GM12878 (cell line): ENCODE measurements at regions not wholly inside any gene's neighbourhood (a gene's known extent, or its start where the extent isn't known, plus 50 kb on each side); places are given as distances from the start of the nearest gene placed in this dataset.

Experiments
- ATAC-seq: fragments of 200-7000 bp; cut with Tn5 transposase; 3 replicates; pipeline ENCODE4 v1.9.1; 2020; ENCODE audit warnings: mild to moderate bottlenecking, moderate library complexity
- BruUV-seq: library from RNA; stranded (reverse); fragments of 400-500 nt; replicated peaks from 2 replicates; lab custom pipeline; 2021; lab: Mats Ljungman, UMichigan
- CTCF ChIA-PET: fragments of 300-600 bp; sonication (Branson Sonifier 250); formaldehyde crosslinking; extraction: SDS; loops from one replicate; lab custom pipeline; 2021; ENCODE audit warnings: inconsistent platforms; lab: Yijun Ruan, JAX
- POLR2A ChIA-PET: fragments of 350-600 bp; formaldehyde crosslinking; extraction: SDS; loops from one replicate; lab custom pipeline; 2021; ENCODE audit warnings: inconsistent platforms; lab: Charles Lee
- RAD21 ChIA-PET: fragments of 300-600 bp; sonication (Branson Sonifier 250); formaldehyde crosslinking; loops from one replicate; lab custom pipeline; 2023; ENCODE audit warnings: antibody characterized with exemption; ENCODE audit not compliant: unreplicated experiment; lab: Charles Lee
- SMC1A ChIA-PET: fragments of 300-600 bp; sonication (Branson Sonifier 250); formaldehyde crosslinking; loops from one replicate; lab custom pipeline; 2023; ENCODE audit not compliant: unreplicated experiment, uncharacterized antibody; lab: Charles Lee
- DNase-seq: peaks from one replicate; pipeline ENCODE4 v3.0.0-alpha.2; 2011; ENCODE audit warnings: low read depth, low spot score
- FAIRE-seq: peaks from 3 replicates; lab custom pipeline; 2011; peaks lifted over from hg19 to GRCh38; lab: Jason Lieb, UNC
- H2AFZ ChIP-seq: 2 replicates; pipeline ENCODE4 v1.6.0; 2011; ENCODE audit warnings: low read depth, low read length, control low read depth; ENCODE audit not compliant: control insufficient read depth
- H3K27ac ChIP-seq: 2 replicates; pipeline ENCODE4 v1.5.1; 2011; ENCODE audit warnings: control low read depth; ENCODE audit not compliant: control insufficient read depth, insufficient read depth
- H3K27me3 ChIP-seq, 2 experiments: replicated peaks in 1 of 2; 2 replicates each; pipeline versions ENCODE4 v1.6.0 to v1.6.1; 2011; ENCODE audit warnings: low read length in 1 of 2; ENCODE audit not compliant: control insufficient read depth in 2 of 2, insufficient read depth in 2 of 2
- H3K36me3 ChIP-seq, 2 experiments: 2 replicates each; pipeline ENCODE4 v1.5.1; 2011; ENCODE audit warnings: low read length in 1 of 2; ENCODE audit not compliant: control insufficient read depth in 2 of 2, insufficient read depth in 2 of 2
- H3K4me1 ChIP-seq: 2 replicates; pipeline ENCODE4 v1.6.1; 2011; ENCODE audit warnings: mild to moderate bottlenecking, low read length, moderate library complexity, mixed read lengths; ENCODE audit not compliant: control insufficient read depth, insufficient read depth
- H3K4me2 ChIP-seq: 2 replicates; pipeline ENCODE4 v1.6.0; 2011; ENCODE audit warnings: control low read depth; ENCODE audit not compliant: control insufficient read depth, insufficient read depth
- H3K4me3 ChIP-seq: fragments of 200-600 bp; sonication (generic); 2 replicates; pipeline ENCODE4 v1.5.1; 2016
- H3K79me2 ChIP-seq: 2 replicates; pipeline ENCODE4 v1.6.0; 2011; ENCODE audit warnings: low read length; ENCODE audit not compliant: control insufficient read depth, insufficient read depth
- H3K9ac ChIP-seq: 2 replicates; pipeline ENCODE4 v1.8.0; 2011; ENCODE audit warnings: low read length, control low read depth, mixed read lengths; ENCODE audit not compliant: control insufficient read depth, insufficient read depth
- H3K9me3 ChIP-seq: replicated peaks from 3 replicates; pipeline ENCODE4 v1.5.1; 2011; ENCODE audit warnings: mild to moderate bottlenecking, low read length; ENCODE audit not compliant: control insufficient read depth, insufficient read depth
- H4K20me1 ChIP-seq: 2 replicates; pipeline ENCODE4 v1.6.0; 2011; ENCODE audit not compliant: control insufficient read depth, insufficient read depth
- GABPA ChIP-seq: IDR thresholded peaks from 2 replicates; pipeline ENCODE4 v1.6.1; 2014; ENCODE audit warnings: antibody characterized with exemption, low read depth, mild to moderate bottlenecking, inconsistent platforms
- IKZF2 ChIP-seq, 2 experiments: fragments of 450-650 bp; IDR thresholded peaks; 2 replicates each; pipeline ENCODE4 v1.6.1; 2017; ENCODE audit warnings: mild to moderate bottlenecking in 2 of 2, moderate library complexity in 2 of 2
- IRF4 ChIP-seq: IDR thresholded peaks from 2 replicates; pipeline ENCODE4 v1.6.1; 2011; ENCODE audit warnings: low read depth, low read length
- KLF5 ChIP-seq: fragments of 450-650 bp; IDR thresholded peaks from 2 replicates; pipeline ENCODE4 v1.6.1; 2014; ENCODE audit warnings: mild to moderate bottlenecking; ENCODE audit not compliant: partially characterized antibody
- MYC ChIP-seq: IDR thresholded peaks from 2 replicates; pipeline ENCODE4 v1.6.1; 2011; ENCODE audit warnings: mild to moderate bottlenecking, low read length, moderate library complexity, inconsistent platforms; ENCODE audit not compliant: insufficient read depth, insufficient replicate concordance, insufficient read length, severe bottlenecking
- PAX8 ChIP-seq: fragments of 450-650 bp; IDR thresholded peaks from 2 replicates; pipeline ENCODE4 v1.6.1; 2017; ENCODE audit warnings: mild to moderate bottlenecking, moderate library complexity
- POLR2AphosphoS2 ChIP-seq: IDR thresholded peaks from 2 replicates; pipeline ENCODE4 v1.6.1; 2011; ENCODE audit warnings: low read depth, mild to moderate bottlenecking, low read length, improper control_type of control experiment, moderate library complexity
- SIX5 ChIP-seq: IDR thresholded peaks from 2 replicates; pipeline ENCODE4 v1.6.1; 2011; ENCODE audit warnings: mild to moderate bottlenecking, low read depth, low read length, moderate library complexity; ENCODE audit not compliant: severe bottlenecking
- TCF7 ChIP-seq: IDR thresholded peaks from 2 replicates; pipeline ENCODE4 v1.6.1; 2014; ENCODE audit warnings: antibody characterized with exemption, borderline replicate concordance
- ZBED1 ChIP-seq: IDR thresholded peaks from 2 replicates; pipeline ENCODE4 v1.6.1; 2016; ENCODE audit warnings: borderline replicate concordance
- ZNF217 ChIP-seq: fragments of 450-650 bp; IDR thresholded peaks from 2 replicates; pipeline ENCODE4 v1.6.1; 2017; ENCODE audit warnings: antibody characterized with exemption, mild to moderate bottlenecking
- WGBS: methylation state at CpG from one replicate; pipeline ENCODE4 v1.1.6; 2016; ENCODE audit warnings: low lambda C conversion rate; ENCODE audit not compliant: insufficient replicate concordance, insufficient coverage; ENCODE audit errors: missing lambda C conversion rate; 5-methylcytosine and 5-hydroxymethylcytosine counted together
- in situ Hi-C: fragments of 300-500 bp; cut with MboI; formaldehyde crosslinking; loops from 9 replicates; pipeline ENCODE4 v1.14.3; 2018; ENCODE audit warnings: mixed read lengths
- intact Hi-C: fragments of 100-400 bp; cut with micrococcal nuclease; formaldehyde crosslinking; loops from one replicate; pipeline ENCODE4 v1.14.2; 2022; ENCODE audit not compliant: unreplicated experiment
- TF ChIP-seq, protein P1 (sequence below): fragments of 450-650 bp; conservative IDR thresholded peaks from 2 replicates; pipeline ENCODE4 v1.6.1; 2017; ENCODE audit warnings: mild to moderate bottlenecking, moderate library complexity
- TF ChIP-seq, protein P2 (sequence below): fragments of 450-650 bp; formaldehyde crosslinking; IDR thresholded peaks from 2 replicates; pipeline ENCODE4 v1.4.0; 2020; ENCODE audit warnings: mild to moderate bottlenecking, moderate library complexity
- TF ChIP-seq, protein P3 (sequence below): IDR thresholded peaks from 2 replicates; pipeline ENCODE4 v1.6.1; 2012; ENCODE audit warnings: low read length, inconsistent platforms
- TF ChIP-seq, protein P4 (sequence below): IDR thresholded peaks from 2 replicates; pipeline ENCODE4 v1.6.1; 2011; ENCODE audit warnings: borderline replicate concordance, low read depth, mild to moderate bottlenecking, moderate library complexity, low read length; ENCODE audit not compliant: insufficient read depth, poor library complexity, severe bottlenecking

DNA sequence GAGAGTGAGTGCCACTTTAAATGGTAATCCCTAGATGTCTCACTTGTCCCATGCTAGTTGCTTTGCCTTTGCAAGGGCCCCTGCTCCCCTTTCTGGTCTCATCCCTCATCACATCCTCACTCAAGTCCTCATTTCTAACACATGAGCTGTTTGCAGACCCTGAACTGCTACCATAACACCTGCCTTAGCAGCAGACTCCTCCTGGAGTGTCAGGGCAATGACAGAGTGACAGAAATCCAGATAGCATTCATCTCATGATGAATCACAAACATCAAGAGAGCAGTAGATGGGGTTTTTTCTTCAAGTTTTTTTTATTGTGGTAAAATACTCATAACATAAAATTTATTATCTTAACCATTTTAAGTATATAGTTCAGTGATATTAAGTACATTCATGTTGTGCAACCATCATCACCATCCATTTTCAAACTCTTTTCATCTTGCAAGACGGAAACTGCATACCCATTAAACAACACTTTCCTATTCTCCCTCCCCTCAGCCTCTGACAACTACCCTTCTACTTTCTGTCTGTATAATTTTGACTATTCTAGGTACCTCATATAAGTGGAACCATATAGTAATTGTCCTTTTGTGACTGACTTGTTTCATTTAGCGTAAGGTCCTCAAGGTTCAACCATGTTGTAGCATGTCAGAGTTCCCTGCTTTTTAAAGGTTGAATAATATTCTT, 133.2 kb upstream of the RPS6KA3 start:
- 60% methylated on average over 2 of the region's 2 CpGs for WGBS
- no TSS peak for BruUV-seq
- ATAC-seq (no peak), DNase-seq (no peak), FAIRE-seq (no peak)
- Histone ChIP-seq H3K27ac (no peak overlapping the region), H2AFZ (no peak overlapping the region), H3K4me1 (no peaks in the 10 kb centered on the region), H3K9ac (no peak overlapping the region), H3K27me3 (no peaks in the 10 kb centered on the region), H3K9me3 (no peaks in the 10 kb centered on the region), H3K4me2 (no peak overlapping the region), H3K36me3 (no peaks in the 10 kb centered on the region), H4K20me1 (no peaks in the 10 kb centered on the region), H3K79me2 (no peaks in the 10 kb centered on the region), H3K4me3 (no peak overlapping the region)
- CTCF ChIA-PET = no interaction called here
- POLR2A ChIA-PET = no interaction called here
- intact Hi-C loops (no loop called here), in situ Hi-C loops (no loop called here)
- RAD21 ChIA-PET = no interaction called here
- SMC1A ChIA-PET = interaction anchor here (0.9 kb wide), 1 partner anchor 45 kb away, joined by 3 read pairs; no protein-coding TSS in a partner anchor
- TF ChIP-seq KLF5 = no peak
- TF ChIP-seq, protein P1, sequence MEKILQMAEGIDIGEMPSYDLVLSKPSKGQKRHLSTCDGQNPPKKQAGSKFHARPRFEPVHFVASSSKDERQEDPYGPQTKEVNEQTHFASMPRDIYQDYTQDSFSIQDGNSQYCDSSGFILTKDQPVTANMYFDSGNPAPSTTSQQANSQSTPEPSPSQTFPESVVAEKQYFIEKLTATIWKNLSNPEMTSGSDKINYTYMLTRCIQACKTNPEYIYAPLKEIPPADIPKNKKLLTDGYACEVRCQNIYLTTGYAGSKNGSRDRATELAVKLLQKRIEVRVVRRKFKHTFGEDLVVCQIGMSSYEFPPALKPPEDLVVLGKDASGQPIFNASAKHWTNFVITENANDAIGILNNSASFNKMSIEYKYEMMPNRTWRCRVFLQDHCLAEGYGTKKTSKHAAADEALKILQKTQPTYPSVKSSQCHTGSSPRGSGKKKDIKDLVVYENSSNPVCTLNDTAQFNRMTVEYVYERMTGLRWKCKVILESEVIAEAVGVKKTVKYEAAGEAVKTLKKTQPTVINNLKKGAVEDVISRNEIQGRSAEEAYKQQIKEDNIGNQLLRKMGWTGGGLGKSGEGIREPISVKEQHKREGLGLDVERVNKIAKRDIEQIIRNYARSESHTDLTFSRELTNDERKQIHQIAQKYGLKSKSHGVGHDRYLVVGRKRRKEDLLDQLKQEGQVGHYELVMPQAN = no peak
- no peak for TF ChIP-seq ZBED1
- TF ChIP-seq, protein P2, sequence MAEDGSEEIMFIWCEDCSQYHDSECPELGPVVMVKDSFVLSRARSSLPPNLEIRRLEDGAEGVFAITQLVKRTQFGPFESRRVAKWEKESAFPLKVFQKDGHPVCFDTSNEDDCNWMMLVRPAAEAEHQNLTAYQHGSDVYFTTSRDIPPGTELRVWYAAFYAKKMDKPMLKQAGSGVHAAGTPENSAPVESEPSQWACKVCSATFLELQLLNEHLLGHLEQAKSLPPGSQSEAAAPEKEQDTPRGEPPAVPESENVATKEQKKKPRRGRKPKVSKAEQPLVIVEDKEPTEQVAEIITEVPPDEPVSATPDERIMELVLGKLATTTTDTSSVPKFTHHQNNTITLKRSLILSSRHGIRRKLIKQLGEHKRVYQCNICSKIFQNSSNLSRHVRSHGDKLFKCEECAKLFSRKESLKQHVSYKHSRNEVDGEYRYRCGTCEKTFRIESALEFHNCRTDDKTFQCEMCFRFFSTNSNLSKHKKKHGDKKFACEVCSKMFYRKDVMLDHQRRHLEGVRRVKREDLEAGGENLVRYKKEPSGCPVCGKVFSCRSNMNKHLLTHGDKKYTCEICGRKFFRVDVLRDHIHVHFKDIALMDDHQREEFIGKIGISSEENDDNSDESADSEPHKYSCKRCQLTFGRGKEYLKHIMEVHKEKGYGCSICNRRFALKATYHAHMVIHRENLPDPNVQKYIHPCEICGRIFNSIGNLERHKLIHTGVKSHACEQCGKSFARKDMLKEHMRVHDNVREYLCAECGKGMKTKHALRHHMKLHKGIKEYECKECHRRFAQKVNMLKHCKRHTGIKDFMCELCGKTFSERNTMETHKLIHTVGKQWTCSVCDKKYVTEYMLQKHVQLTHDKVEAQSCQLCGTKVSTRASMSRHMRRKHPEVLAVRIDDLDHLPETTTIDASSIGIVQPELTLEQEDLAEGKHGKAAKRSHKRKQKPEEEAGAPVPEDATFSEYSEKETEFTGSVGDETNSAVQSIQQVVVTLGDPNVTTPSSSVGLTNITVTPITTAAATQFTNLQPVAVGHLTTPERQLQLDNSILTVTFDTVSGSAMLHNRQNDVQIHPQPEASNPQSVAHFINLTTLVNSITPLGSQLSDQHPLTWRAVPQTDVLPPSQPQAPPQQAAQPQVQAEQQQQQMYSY (CRISPR knock-in tag) = no peak
- TF ChIP-seq POLR2AphosphoS2 = no peak
- TF ChIP-seq SIX5 = no peak
- TF ChIP-seq, protein P3, sequence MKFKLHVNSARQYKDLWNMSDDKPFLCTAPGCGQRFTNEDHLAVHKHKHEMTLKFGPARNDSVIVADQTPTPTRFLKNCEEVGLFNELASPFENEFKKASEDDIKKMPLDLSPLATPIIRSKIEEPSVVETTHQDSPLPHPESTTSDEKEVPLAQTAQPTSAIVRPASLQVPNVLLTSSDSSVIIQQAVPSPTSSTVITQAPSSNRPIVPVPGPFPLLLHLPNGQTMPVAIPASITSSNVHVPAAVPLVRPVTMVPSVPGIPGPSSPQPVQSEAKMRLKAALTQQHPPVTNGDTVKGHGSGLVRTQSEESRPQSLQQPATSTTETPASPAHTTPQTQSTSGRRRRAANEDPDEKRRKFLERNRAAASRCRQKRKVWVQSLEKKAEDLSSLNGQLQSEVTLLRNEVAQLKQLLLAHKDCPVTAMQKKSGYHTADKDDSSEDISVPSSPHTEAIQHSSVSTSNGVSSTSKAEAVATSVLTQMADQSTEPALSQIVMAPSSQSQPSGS = no peak
- no peak for TF ChIP-seq PAX8
- no peak for TF ChIP-seq ZNF217
- TF ChIP-seq, protein P4, sequence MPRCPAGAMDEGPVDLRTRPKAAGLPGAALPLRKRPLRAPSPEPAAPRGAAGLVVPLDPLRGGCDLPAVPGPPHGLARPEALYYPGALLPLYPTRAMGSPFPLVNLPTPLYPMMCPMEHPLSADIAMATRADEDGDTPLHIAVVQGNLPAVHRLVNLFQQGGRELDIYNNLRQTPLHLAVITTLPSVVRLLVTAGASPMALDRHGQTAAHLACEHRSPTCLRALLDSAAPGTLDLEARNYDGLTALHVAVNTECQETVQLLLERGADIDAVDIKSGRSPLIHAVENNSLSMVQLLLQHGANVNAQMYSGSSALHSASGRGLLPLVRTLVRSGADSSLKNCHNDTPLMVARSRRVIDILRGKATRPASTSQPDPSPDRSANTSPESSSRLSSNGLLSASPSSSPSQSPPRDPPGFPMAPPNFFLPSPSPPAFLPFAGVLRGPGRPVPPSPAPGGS = no peak
- TF ChIP-seq TCF7 = no peak
- no peak for TF ChIP-seq IRF4
- no peak for TF ChIP-seq GABPA
- TF ChIP-seq IKZF2 (IDR thresholded peaks at IDR 0.05) = no peak
- TF ChIP-seq MYC = no peak
